ENCODE measurements at regions not wholly inside any gene's neighbourhood (a gene's known extent, or its start where the extent isn't known, plus 50 kb on each side); places are given as distances from the start of the nearest gene placed in this dataset.
"Not testable (repeated sequence)": the region's sequence is repeated elsewhere in the genome, so short reads cannot be mapped to it uniquely, and the experiment has no call there.

DNA sequence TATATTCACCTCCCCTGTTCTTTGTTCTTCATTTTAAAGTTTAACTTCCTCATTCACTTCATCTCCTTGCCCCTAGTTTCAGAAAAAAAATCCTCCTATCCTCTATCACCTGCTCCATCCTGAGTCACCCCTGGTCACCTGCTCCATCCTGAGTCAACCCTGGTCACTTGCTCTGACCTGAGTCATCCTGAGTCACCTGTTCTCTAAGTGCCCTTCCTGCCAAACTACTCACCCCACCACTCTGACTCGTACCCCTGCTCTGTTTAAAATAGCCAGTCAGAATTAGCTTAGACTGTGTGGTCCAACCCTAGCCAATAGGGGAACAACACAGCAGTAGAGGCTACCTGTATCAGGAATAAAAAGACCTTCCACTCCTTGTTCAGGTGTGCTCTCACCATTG, 716.9 kb downstream of the ZBBX start:
- DNase-seq (ENCODE audit: low spot score) = no peak

DNA sequence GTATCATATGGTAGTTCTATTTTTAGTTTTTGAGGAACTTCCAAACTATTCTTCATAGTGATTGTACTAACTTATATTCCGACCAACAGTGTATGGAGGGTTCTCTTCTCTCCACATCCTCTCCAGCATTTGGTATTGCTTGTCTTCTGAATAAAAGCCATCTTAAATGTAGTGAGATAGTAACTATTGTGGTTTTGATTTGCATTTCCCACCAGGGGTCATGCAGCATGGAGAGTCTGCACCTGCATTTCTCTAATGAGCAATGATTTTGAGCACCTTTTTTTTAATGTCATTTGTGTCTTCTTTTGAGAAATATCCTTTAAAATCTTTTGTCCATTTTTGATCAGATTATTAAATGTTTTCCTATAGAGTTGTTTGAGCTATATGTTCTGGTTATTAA, 718.5 kb downstream of the ZBBX start:
- no peak for DNase-seq (ENCODE audit: low spot score)

DNA sequence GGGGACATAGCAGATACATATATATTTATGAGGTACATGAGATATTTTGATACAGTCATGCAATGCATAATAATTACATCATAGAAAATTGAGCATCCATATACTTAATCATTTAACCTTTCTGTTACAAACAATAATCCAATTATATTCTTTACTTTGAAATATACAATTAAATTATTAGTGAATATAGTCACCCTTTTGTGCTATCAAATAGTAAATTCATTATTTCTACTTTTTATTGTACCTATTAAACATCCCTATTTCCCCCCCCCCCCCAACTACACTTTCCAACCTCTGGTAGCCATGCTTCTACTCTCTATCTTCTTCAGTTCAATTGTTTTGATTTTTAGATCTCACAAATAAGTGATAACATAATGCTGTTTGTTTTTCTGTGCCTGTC, 719.1 kb downstream of the ZBBX start:
- DNase-seq (ENCODE audit: low spot score) = no peak

DNA sequence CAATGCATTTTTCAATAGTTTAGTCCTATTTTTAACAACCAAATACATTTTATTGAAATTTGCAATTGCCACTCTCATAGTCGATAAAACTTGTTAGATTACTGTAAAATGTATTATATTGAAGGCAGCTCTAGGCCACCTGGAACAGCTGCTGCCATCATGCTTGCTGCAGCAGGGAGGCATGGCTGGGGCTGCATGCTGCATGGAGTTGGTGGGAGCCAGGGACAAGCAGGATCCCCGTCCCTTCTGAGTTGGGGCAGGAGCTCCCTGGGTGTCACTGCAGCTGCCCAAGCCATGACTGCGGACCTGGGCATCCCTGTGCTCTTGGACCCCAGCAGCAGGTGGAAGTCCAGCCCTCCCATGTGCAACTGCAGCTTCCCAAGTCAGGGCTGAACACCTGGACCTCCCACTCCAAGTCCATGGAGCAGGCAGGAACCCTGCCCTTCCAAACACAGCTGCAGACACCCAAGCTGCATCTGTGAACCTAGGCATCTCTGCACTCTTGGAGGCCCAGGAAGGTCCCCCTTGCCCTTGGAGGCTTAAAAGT, 742.0 kb downstream of the ZBBX start:
- DNase-seq (ENCODE audit: low spot score) = no peak

DNA sequence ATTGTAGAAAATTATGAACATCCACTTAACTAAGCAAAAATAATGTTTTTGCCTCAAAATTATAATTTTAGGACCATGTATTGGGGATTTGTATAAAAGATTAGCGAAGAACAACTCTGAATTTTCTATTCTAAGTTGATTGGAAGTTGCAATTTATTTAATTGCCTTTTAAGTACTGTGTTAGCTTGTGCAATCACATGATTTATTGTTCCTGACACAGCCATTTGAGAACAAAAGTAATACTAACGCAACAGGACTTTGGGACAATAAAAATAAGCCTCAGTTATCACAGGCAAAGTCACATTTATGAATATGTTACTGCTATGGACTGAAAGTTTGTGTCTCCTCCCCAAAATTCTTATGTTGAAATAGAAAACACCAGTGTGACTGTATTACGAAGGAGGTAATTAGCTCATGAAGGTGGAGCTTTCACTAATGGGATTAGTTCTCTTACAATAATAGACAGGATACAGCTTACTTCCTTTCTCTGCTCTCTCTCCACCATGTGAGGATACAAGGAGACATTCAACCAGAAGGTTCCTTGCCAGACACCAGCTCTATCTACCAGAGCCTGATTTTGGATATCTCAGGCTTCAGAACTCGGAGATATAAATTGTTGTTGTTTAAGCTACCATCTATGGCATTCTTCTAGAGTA, 745.9 kb downstream of the ZBBX start:
- no peak for DNase-seq (ENCODE audit: low spot score)

DNA sequence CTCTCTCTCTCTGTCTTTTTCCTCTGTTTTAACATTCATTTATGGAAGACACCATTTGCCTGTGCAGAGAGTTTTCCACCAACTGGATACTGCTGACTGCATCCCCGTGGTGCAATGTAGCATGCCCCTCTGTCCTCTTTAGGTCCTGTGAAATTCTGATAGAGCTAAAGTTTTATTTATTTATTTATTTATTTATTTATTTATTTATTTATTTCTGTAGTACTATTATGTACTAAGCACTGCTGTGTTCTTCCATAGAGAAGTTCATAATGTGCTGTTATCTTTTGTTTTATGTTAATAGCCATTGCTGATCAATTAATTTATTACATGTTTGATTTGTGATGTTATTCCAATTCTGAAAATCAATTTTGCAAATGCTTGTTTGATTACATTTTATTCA, 749.9 kb downstream of the ZBBX start:
- no peak for DNase-seq (ENCODE audit: low spot score)

DNA sequence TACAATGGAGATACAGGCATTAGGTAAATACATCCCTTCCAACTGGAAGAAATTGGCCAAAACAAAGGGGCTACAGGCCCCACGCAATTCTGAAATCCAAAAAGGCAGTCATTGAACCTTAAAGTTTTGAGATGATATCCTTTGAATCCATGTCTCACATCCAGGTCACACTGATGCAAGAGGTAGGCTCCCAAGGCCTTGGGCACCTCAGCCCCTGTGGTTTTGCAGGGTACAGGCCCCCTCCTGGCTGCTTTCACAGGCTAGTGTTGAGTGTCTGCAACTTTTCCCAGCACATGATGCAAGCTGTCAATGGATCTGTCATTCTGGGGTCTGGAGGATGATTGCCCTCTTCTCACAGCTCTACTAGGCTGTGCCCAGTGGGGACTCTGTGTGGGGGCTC, 766.7 kb downstream of the ZBBX start:
- DNase-seq (ENCODE audit: low spot score) = no peak

DNA sequence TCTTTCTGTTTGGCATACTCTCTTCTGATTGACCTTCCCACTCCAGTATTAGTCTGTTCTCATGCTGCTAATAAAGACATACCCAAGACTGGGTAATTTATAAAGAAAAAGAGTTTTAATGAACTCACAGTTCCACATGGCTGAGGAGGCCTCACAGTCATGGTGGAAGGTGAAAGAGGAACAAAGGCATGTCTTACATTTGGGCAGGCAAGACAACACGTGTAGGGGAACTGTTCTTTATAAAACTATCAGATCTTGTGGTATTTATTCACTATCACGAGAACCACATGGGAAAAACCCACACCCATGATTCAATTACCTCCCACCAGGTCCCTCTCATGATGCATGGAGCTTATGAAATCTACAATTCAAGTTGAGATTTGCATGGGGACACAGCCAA, 767.3 kb downstream of the ZBBX start:
- DNase-seq (ENCODE audit: low spot score) = not testable (repeated sequence)

DNA sequence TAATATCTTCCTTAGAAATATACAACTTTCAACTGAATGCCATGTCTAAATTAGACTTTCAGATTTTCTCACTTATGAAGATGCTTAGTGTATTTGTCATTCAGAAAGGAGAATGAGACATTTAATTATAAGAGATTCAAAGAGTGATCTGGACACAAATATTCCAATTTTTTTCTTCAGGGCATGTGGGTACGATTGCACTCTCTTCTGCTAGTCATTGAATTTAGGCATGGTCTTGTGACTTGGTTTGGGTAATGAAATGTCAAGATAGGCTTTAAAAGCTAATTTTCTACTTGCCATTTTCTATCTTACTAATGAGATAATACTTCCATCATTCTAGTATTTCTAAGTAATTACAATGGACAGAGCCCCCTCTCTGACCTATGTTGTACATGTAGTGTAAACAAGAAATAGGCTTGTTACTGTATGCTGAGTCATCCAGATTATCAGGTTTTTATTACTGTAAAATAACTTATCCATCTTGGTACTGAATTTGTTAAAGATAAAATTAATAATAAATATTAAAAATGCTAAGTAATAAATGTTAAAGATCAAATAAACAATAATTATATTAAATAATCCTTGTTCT, 770.8 kb upstream of the BCHE start:
- DNase-seq (ENCODE audit: low spot score) = no peak

DNA sequence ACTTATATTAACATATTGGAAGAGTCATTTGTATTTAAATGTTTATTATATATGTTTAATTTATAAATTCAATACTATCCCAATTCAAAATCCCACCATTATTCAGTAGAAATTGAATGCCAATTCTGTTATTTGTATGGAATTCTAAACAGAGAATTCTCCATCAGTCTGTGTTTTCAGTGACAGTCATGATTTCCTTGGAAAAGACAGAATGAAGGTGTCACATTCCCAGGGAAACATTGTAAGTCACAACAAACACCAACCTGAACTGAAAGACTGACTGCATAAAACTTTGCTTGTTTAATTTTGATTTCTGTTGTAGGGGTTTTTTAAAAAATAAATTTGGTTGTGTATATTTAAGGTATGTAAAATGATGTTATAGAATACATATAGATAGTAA, 769.8 kb upstream of the BCHE start:
- no peak for DNase-seq (ENCODE audit: low spot score)

DNA sequence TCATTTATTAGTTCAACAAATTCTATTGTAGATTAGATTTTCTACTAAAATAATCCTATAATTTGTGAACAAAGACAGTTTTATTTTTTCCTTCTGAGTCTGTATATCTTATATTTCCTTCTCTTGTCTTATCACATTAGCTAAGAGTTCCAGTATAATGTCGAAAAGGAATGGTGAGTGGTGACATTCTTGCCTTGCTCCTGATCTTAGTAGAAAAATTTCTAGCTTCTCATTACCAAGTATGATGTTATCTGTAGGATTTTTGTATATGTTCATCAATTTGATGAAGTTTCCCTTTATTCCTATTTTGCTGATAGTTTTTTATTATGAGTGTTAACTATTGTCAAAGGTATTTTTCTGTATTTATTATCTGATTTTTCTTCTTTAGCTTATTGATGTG, 756.6 kb upstream of the BCHE start:
- no peak for DNase-seq (ENCODE audit: low spot score)

DNA sequence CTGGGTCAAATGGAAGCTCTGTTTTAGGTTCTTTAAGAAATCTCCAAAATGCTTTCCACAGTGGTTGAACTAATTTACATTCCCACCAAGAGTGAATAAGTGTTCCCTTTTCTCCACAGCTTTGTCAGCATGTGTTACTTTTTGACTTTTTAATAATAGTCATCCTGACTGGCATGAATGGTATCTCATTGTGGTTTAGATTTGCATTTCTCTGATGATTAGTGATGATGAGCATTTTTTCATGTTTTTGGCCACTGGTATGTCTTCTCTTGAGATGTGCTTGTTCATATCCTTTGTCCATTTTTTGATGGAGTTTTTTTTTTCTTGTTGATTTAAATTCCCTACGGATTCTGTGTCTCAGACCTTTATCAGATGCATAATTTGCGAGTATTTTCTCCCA, 745.0 kb upstream of the BCHE start:
- no peak for DNase-seq (ENCODE audit: low spot score)

DNA sequence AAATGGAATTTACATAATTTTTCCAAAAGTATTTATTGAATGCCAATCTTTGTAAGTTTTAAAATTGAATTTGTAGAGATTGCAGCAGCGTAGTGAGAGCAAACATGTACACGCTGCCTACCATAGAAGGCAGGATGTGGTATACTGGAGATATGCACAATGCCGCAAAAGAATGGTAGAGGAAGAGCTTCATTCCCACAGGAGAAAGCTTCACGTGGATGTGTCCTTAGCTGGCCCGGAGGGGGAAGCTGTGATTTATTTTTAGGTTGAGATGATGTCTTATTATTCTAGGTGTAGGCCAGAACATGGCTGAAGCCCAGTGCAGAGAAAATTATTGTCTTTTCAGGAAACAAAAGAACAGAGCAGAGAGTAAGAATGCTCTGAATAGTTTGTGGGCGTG, 743.3 kb upstream of the BCHE start:
- peak; percentile 14 for DNase-seq (ENCODE audit: low spot score)

DNA sequence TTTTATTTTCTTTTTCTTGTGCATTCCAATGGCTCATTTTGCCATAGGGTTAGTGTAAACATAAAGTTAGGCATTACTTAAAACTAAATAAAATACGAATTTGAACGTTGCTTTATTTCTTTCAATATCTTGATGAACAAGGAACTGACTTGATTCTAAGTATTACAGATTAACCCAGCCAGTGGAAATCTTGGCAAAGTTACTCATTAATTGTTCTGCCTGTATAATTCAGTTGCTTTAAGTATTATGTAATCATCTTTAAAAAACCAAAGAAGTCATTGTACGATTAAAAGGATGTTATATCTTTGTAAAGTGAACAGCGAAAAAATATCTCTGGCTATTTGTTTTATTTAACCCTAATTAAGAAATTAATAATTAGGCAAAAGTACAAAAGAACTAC, 737.9 kb upstream of the BCHE start:
- no peak for DNase-seq (ENCODE audit: low spot score)

DNA sequence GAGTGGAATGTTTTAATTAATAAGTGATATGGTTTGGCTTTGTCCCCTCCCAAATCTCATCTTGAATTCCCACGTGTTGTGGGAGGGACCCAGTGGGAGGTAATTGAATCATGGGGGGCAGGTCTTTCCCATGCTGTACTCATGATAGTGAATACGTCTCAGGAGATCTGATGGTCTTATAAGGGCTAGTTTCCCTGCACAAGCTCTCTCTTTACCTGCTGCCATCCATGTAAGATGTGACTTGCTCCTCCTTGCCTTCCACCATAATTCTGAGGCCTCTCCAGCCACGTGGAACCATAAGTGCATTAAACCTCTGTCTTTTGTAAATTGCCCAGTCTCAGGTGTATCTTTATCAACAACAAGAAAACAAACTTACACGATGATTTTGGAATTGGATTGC, 734.5 kb upstream of the BCHE start:
- DNase-seq (ENCODE audit: low spot score) = not testable (repeated sequence)

DNA sequence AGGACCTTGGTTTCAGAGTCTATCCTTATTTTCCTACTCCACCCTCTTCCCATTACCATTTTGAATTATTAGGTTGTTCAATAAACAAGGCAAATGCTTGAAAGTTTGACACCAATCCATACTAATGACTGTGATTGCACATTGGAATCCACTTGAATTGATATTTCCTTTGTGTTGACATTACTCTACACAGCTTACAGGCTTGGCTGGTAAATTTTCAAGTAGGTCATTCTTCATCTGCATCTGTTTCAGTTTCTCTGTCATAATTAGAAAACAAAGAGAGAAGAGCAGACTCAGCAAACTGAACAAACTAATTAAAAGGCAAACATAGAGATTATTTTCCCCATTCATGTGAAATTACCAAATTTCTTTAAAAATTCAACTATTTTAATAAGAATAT, 732.9 kb upstream of the BCHE start:
- DNase-seq (ENCODE audit: low spot score) = no peak

DNA sequence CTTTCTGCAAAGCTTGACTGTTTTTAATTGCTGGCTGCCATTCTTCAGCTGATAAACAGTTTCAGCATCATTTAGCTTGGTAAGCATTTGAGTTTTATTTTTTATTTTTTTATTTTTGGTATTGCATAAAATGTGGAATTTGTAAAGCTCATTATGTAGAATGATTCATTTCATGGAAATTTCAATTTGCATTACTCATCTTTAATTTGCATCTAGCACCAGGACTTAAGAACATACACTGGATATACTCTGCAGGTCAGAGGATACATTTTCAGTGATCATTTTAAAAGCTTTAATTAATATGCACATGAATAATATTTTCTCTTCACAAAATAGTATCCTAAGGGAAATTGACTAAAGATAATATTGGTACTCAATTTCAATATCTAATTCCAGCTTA, 732.4 kb upstream of the BCHE start:
- no peak for DNase-seq (ENCODE audit: low spot score)

DNA sequence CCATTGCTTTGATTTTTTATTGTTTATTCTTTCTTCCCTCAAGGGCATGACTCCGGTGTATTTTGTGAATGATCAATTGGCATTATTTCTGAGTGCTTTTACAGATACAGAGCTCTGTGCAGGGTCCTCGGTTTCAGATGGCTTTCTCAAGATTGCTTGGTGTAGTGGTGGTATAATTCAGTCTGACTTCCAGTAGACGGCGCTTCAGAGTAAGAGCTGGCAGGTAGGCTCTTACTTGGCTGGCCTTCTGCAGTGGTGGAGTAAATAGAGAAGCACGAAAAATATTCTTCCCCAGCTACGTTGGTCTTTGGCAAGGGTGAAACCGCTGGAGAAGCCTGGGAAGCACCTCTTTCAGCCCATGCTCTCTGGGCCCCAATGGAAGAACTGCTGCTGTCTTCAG, 723.0 kb upstream of the BCHE start:
- peak; percentile 13 for DNase-seq (ENCODE audit: low spot score)

DNA sequence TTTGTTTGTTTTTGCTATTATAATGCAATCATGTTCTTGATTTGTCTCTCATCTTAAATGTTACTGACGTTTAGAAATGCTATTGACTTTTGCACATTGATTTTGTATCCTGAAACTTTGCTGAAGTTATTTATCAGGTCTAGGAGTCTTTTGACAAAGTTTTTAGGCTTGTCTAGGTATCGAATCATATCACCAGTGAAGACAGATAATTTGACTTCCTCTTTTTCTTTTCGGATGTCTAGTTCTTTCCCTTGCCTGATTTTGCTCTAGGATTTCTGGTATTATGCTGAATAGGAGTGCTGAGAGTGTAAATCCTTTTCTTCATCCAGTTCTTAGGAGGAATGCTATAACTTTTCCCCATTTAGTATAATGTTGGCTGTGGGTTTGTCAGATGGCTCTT, 719.7 kb upstream of the BCHE start:
- no peak for DNase-seq (ENCODE audit: low spot score)

DNA sequence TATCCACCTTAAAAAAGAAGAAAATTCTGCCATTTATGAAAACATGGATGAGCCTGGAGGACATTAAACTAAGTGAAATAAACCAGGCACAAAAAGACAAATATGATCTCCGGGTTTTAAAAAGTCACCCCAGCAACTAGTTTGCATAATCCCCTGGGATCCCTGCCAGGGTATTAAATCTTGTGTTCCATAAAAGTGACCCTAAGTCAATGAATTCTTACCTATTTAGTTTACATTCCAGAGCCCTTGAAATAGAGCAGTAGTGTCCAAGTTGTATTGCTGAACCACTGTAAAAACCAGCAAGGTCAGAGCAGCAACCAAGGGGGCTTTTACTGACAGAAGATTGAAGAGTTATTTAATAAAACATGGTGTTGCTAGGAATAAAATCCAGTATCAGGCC, 716.8 kb upstream of the BCHE start:
- no peak for DNase-seq (ENCODE audit: low spot score)

DNA sequence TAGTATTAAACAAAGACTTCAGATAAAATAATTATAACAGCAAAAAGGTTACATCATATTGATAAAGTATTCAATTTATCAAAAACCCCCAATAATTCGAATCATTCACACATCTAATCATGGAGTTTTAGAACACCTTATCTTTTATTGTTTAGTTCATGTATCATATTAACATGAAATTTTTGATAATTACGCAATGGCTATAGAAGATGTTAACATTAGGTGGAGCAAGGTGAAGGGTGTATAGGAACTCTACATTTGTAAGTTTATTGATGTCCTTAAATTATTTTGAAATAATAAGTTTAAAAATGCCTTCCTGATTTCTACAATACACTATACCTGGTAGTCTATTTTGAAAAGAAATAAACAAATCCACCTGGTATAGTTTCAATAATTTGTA, 696.5 kb upstream of the BCHE start:
- no peak for DNase-seq (ENCODE audit: low spot score)

DNA sequence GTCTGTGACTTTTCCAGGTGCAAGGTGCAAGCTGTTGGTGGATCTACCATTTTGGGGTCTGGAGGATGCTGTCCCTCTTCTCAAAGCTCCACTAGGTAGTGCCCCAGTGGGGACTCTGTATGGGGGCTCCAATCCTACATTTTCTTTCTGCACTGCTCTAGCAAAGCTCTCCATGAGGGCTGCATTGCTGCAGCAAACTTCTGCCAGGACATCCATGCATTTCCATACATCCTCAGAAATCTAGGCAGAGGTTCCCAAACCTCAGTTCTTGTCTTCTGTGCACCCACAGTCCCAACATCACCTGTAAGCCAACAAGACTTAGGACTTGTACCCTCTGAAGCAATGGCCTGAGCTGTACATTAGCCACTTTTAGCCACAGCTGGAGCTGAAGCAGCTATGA, 694.5 kb upstream of the BCHE start:
- no peak for DNase-seq (ENCODE audit: low spot score)

DNA sequence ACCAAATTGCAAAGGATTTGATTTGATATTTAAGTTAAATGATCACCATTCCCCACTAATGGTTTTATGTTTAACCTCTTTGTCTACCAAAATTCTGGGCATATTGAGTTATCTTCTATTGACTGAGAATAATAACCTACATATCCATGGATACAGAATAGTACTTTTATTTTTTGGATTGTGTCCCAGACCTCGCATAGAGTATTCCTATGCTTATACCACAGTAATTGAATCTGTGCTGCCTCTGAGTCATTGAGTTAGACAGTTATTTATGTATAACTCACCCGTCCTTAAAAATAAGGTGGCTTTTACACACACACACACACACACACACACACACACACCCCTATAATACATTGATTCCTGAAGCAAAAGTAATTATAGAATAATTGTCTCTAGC, 690.1 kb upstream of the BCHE start:
- DNase-seq (ENCODE audit: low spot score) = peak; percentile 30

DNA sequence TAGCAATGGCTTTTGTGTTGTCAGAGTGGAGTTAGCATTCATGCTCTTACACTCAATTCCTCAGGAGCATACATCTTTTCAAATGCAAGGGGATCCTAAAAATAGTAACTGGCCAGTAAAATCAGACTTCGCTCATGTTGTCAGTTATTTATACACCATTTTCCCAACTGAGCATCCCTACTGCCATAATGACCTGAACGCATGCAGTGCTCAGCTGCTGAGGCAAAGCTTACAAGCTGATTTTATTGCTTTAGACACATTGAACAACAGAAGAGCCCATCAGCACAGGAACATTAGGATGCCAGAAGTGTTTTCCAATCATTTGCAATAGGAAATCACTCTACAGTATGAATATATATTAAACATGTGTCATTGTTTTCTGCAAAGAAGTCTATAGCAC, 689.7 kb upstream of the BCHE start:
- DNase-seq (ENCODE audit: low spot score) = no peak
